GM23248 (cell line): ENCODE measurements at regions not wholly inside any gene's neighbourhood (a gene's known extent, or its start where the extent isn't known, plus 50 kb on each side); places are given as distances from the start of the nearest gene placed in this dataset.

Experiments
- EZH2 ChIP-seq: fragments of 200-600 bp; sonication (generic); IDR thresholded peaks from 2 replicates; pipeline ENCODE4 v1.6.1; 2018; ENCODE audit warnings: antibody characterized with exemption, mild to moderate bottlenecking; ENCODE audit not compliant: insufficient read depth, poor library complexity, severe bottlenecking
- EZH2phosphoT487 ChIP-seq: fragments of 200-600 bp; sonication (generic); IDR thresholded peaks from 2 replicates; pipeline ENCODE4 v1.6.1; 2018; ENCODE audit warnings: antibody characterized with exemption, moderate library complexity, mild to moderate bottlenecking, low read depth; ENCODE audit not compliant: insufficient read depth

DNA sequence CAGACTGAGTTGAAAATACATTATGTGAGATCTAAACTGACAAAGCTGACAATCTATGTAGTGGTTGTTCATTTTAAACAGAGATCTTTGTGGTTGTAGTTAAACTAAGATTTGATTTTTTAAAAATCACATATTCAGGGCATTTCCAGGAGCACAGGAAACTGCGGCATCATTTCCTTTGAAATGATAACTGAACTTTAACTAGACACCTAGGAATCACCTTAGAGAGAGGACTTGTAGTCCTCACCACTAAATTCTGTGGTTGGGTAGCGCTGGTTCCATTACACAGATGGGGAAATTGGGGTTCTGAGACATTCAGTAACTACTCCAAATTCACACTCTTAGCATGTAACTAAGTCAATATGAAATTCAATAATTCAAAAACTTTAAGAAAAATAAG is 96.0 kb upstream of the TRIB2 start:
- TF ChIP-seq EZH2phosphoT487 (no peak), EZH2 (no peak)
